Uterus (tissue), 3 donors: ENCODE measurements at regions not wholly inside any gene's neighbourhood (a gene's known extent, or its start where the extent isn't known, plus 50 kb on each side); places are given as distances from the start of the nearest gene placed in this dataset.

ENCODE experiments used
- DNase-seq, 2 donors: peaks; one replicate each; pipeline ENCODE4 v3.0.0-alpha.2; 2019 to 2020
- H3K27ac ChIP-seq, 2 donors: fragments of 200-600 bp; sonication (generic); 1 replicate in 1 of 2; 2 replicates in 1 of 2; pipeline ENCODE4 v1.5.1; 2016 to 2018
- H3K27me3 ChIP-seq, 2 donors: fragments of 200-600 bp; sonication (generic); one replicate each; pipeline ENCODE4 v1.5.1; 2018 to 2019; ENCODE audit warnings: control low read depth in 1 of 2
- H3K36me3 ChIP-seq, 2 donors: fragments of 200-600 bp; sonication (generic); one replicate each; pipeline ENCODE4 v1.5.1; 2019; ENCODE audit warnings: control low read depth in 1 of 2
- H3K4me1 ChIP-seq, 2 donors: fragments of 200-600 bp; sonication (generic); one replicate each; pipeline ENCODE4 v1.5.1; 2018 to 2019; ENCODE audit warnings: control low read depth in 1 of 2
- H3K4me3 ChIP-seq, 2 donors: fragments of 200-600 bp; sonication (generic); 1 replicate in 1 of 2; 2 replicates in 1 of 2; pipeline ENCODE4 v1.5.1; 2018 to 2019; ENCODE audit warnings: mild to moderate bottlenecking in 1 of 2
- H3K9me3 ChIP-seq, 2 donors: fragments of 200-600 bp; sonication (generic); one replicate each; pipeline ENCODE4 v1.5.1; 2019; ENCODE audit warnings: control low read depth in 1 of 2
- POLR2A ChIP-seq, 2 donors: fragments of 450-650 bp; IDR thresholded peaks; one replicate each; pipeline ENCODE4 v1.6.1; 2016; ENCODE audit warnings: antibody characterized with exemption in 2 of 2, mild to moderate bottlenecking in 1 of 2, moderate library complexity in 1 of 2
- intact Hi-C: fragments of 100-400 bp; cut with DNase I; formaldehyde crosslinking; loops from one replicate; pipeline ENCODE4 v1.15.1; 2023; ENCODE audit warnings: low total_unique reads
- TF ChIP-seq, protein P1 (sequence below), 4 experiments: fragments of 200-600 bp in 2 of 4; fragments of 450-650 bp in 2 of 4; sonication (generic) in 2 of 4; IDR thresholded peaks; one replicate each; pipeline ENCODE4 v1.5.1; 2016 to 2019; ENCODE audit warnings: antibody characterized with exemption in 4 of 4, mild to moderate bottlenecking in 2 of 4, moderate library complexity in 1 of 4
- donor health status: DM: yes; HTN: yes; CAD: no.

DNA sequence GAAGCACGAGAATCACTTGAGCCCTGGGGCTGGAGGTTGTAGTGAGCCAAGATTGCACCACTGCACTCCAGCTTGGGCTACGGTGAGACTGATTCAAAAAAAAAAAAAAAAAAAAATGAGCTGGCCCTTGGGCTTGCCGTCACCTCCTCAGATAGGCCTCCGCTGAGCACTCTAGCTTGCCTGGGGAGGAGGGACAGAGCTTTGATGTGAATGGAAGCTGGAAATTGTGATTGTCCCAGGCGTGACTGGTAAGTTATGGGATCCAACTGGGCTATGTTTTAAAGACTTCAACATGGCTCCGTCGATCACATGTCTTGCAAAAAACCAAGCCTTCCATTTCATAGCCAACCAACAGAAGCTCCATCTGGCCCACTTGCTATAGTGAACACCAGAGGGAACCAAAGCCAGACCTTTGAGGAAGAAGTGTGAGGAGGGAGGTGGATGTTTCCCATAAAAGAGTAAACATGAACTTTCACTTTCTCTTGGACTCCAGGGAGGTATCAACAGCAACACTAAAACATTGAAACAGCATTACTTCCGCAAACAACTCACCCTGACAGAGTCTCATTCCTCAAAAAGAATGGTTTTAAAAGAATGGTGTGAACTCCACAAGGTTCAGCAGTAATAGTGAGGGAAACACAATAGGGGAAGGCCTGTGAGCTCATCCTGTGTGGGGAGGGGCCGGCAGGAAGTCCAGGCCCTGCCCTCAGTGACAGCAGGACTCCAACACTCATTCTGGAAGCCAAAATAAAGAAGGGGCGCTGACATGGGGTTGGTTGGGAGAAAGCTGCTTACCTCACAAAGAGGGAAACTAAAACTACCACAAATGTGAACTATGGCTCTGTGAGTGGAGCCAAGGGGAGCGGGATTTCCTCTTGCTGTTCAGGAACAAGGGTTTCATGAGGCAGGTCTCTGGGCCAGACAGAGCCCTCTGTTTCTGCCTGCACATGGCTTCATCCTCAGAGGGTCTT, 59.2 kb upstream of the IL12A start:
- TF ChIP-seq, protein P1, sequence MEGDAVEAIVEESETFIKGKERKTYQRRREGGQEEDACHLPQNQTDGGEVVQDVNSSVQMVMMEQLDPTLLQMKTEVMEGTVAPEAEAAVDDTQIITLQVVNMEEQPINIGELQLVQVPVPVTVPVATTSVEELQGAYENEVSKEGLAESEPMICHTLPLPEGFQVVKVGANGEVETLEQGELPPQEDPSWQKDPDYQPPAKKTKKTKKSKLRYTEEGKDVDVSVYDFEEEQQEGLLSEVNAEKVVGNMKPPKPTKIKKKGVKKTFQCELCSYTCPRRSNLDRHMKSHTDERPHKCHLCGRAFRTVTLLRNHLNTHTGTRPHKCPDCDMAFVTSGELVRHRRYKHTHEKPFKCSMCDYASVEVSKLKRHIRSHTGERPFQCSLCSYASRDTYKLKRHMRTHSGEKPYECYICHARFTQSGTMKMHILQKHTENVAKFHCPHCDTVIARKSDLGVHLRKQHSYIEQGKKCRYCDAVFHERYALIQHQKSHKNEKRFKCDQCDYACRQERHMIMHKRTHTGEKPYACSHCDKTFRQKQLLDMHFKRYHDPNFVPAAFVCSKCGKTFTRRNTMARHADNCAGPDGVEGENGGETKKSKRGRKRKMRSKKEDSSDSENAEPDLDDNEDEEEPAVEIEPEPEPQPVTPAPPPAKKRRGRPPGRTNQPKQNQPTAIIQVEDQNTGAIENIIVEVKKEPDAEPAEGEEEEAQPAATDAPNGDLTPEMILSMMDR (IDR thresholded peaks at IDR 0.05): no peak
- no peaks in the 10 kb centered on the region for H3K27me3 ChIP-seq
- H3K4me3 ChIP-seq: no peak overlapping the region
- H3K9me3 ChIP-seq: no peaks in the 10 kb centered on the region
- intact Hi-C loops: no loop called here
- no peaks in the 10 kb centered on the region for H3K4me1 ChIP-seq
- no peaks in the 10 kb centered on the region for H3K36me3 ChIP-seq
- no peak overlapping the region for H3K27ac ChIP-seq
- no peak for DNase-seq

DNA sequence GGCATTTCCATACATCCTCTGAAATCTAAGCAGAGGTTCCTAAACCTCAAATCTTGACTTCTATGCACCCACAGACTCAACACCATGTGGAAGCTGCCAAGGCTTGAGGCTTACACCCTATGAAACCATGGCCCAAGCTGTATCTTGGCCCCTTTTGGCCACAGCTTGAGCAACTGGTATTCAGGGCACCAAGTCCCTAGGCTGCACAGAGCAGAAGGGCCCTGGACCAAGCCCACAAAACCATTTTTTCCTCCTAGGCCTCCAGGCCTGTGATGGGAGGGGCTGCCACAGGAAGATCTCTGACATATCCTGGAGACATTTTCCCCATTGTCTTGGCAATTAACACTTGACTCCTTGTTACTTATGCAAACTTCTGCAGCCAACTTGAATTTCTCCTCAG, 54.4 kb upstream of the IL12A start:
- H3K36me3 ChIP-seq: no peaks in the 10 kb centered on the region
- H3K4me1 ChIP-seq: no peaks in the 10 kb centered on the region
- no peak for DNase-seq
- no peak overlapping the region for H3K27ac ChIP-seq
- H3K27me3 ChIP-seq: no peaks in the 10 kb centered on the region
- H3K4me3 ChIP-seq: no peak overlapping the region
- TF ChIP-seq, protein P1 (IDR thresholded peaks at IDR 0.05): no peak
- no peak for TF ChIP-seq POLR2A (IDR thresholded peaks at IDR 0.05)
- H3K9me3 ChIP-seq: no peaks in the 10 kb centered on the region
- intact Hi-C loops: no loop called here

DNA sequence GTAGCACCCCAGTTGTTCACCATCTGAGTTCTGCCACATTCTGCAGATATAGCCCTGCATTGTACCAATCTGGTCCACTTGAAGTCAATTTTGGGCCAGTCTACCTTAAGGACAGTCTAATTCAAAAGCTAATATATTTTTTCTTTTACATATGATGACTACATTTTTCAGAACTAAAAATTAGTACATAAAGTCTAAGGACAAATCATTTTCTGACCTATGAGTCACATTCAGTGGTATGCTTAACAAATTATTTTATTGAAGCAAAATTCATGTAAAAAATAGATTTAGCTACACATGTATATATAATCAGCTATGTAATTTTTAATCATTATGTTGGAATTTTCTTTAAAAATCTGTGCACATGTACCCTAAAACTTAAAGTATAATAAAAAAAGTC, 52.1 kb upstream of the IL12A start:
- Histone ChIP-seq H3K27me3 (no peaks in the 10 kb centered on the region), H3K36me3 (no peaks in the 10 kb centered on the region), H3K4me3 (no peak overlapping the region), H3K9me3 (no peaks in the 10 kb centered on the region), H3K4me1 (no peaks in the 10 kb centered on the region), H3K27ac (no peak overlapping the region)
- TF ChIP-seq POLR2A (IDR thresholded peaks at IDR 0.05): no peak
- TF ChIP-seq, protein P1 (IDR thresholded peaks at IDR 0.05): no peak
- intact Hi-C loops: no loop called here
- no peak for DNase-seq

DNA sequence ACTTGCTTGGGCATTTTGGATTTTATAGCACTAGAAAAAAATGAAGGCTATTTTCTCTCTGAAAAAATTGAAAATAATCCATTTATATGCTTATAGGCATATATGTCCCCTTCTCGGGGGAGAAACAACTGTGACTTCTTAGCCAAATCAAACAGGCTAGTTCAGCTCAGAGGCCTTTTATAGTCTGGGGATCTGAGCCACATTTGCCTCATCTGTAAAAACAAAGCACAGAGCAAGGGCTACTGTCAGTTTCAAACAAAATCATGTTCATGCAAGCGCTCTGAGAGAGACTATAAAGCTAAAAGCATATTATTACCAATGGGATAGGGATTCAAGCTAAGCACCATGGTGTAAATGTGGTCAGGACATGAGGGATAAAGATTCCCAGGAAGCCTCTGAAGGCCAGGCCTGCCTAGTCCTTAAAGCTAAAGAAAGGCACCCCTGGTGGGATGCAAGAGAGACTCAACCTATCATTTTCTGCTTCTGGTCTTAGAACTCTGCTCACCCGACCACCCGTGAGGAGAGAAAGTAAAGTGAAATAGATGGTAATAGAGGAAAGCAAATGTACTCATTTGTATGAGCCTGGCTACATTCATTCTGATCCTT, 51.0 kb upstream of the IL12A start:
- TF ChIP-seq, protein P1 (IDR thresholded peaks at IDR 0.05): no peak
- no peak for TF ChIP-seq POLR2A (IDR thresholded peaks at IDR 0.05)
- H3K36me3 ChIP-seq: no peaks in the 10 kb centered on the region
- intact Hi-C loops: no loop called here
- DNase-seq: no peak
- no peaks in the 10 kb centered on the region for H3K27me3 ChIP-seq
- H3K9me3 ChIP-seq: no peaks in the 10 kb centered on the region
- no peaks in the 10 kb centered on the region for H3K4me1 ChIP-seq
- no peak overlapping the region for H3K4me3 ChIP-seq
- H3K27ac ChIP-seq: no peak overlapping the region

DNA sequence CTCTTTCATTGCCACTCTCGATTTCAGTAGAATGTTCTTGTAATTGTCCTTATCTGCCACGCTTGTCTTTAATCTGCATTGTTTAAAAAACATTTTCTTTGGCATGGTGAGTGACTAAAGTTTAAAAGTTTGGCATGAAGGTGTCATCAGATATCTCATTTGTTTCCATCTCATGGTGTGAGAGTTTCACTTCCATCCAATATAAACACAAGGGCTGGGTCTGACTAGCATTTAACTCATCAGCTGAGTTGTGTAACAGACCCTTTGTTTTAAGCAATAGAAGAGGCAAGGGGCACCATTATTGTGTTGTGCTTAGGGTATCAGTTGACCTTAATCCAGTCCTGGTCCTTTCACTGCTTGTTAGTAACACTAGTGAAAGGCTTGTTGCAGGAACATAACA, 49.9 kb upstream of the IL12A start:
- intact Hi-C loops: no loop called here
- H3K4me1 ChIP-seq: no peaks in the 10 kb centered on the region
- H3K27me3 ChIP-seq: no peaks in the 10 kb centered on the region
- H3K36me3 ChIP-seq: no peaks in the 10 kb centered on the region
- no peak for TF ChIP-seq POLR2A (IDR thresholded peaks at IDR 0.05)
- TF ChIP-seq, protein P1 (IDR thresholded peaks at IDR 0.05): no peak
- H3K27ac ChIP-seq: no peak overlapping the region
- no peak for DNase-seq
- H3K4me3 ChIP-seq: no peak overlapping the region
- no peaks in the 10 kb centered on the region for H3K9me3 ChIP-seq
